HepG2 (cell line): ENCODE measurements at regions not wholly inside any gene's neighbourhood (a gene's known extent, or its start where the extent isn't known, plus 50 kb on each side); places are given as distances from the start of the nearest gene placed in this dataset.
A peak's percentile ranks its signal among the peaks of the same experiment; 100 is the strongest.
"Not testable (repeated sequence)": the region's sequence is repeated elsewhere in the genome, so short reads cannot be mapped to it uniquely, and the experiment has no call there.

Experiments
- ATAC-seq: fragments of 200-7000 bp; cut with Tn5 transposase; 3 replicates; pipeline ENCODE4 v1.9.1; 2020; ENCODE audit warnings: mild to moderate bottlenecking, moderate library complexity
- BruUV-seq: library from RNA; stranded (reverse); fragments of 400-500 nt; replicated peaks from 2 replicates; lab custom pipeline; 2021; lab: Mats Ljungman, UMichigan
- CTCF ChIA-PET: fragments of 300-600 bp; formaldehyde crosslinking; extraction: SDS; loops from one replicate; lab custom pipeline; 2021; ENCODE audit warnings: low total read pairs, inconsistent platforms, low intra/inter-chr PET ratio; lab: Yijun Ruan, JAX
- POLR2A ChIA-PET: fragments of 350-600 bp; sonication (Branson Sonifier 250); formaldehyde crosslinking; loops from one replicate; lab custom pipeline; 2020; ENCODE audit warnings: antibody characterized with exemption, inconsistent platforms; lab: Yijun Ruan, JAX
- DNase-seq: peaks from one replicate; pipeline ENCODE4 v3.0.0-alpha.2; 2015; ENCODE audit warnings: low spot score
- FAIRE-seq: peaks from 3 replicates; lab custom pipeline; 2011; peaks lifted over from hg19 to GRCh38; lab: Jason Lieb, UNC
- H2AFZ ChIP-seq: one replicate; pipeline ENCODE4 v1.6.1; 2011; ENCODE audit warnings: low read length, inconsistent platforms
- H3K27ac ChIP-seq: fragments of 300-600 bp; 3 replicates; pipeline ENCODE4 v1.8.0; 2011; ENCODE audit warnings: mixed run types, mild to moderate bottlenecking, mixed read lengths, low read length, inconsistent platforms; ENCODE audit not compliant: insufficient read depth; ENCODE audit errors: extremely low read length
- H3K27me3 ChIP-seq, 2 experiments: fragments of 200-600 bp in 1 of 2; 2 replicates in 1 of 2; 3 replicates in 1 of 2; pipeline versions ENCODE4 v1.6.0 to v1.8.0; 2011; ENCODE audit warnings: low read length in 2 of 2, mild to moderate bottlenecking in 2 of 2, moderate library complexity in 2 of 2, inconsistent platforms in 1 of 2; ENCODE audit not compliant: insufficient read depth in 2 of 2, control insufficient read depth in 1 of 2
- H3K36me3 ChIP-seq, 2 experiments: fragments of 200-600 bp in 1 of 2; replicated peaks in 1 of 2; 2 replicates in 1 of 2; 3 replicates in 1 of 2; pipeline versions ENCODE4 v1.5.1 to v1.8.0; 2011; ENCODE audit warnings: low read length in 2 of 2, inconsistent platforms in 1 of 2; ENCODE audit not compliant: insufficient read depth in 2 of 2, control insufficient read depth in 1 of 2
- H3K4me1 ChIP-seq: 2 replicates; pipeline ENCODE4 v1.5.1; 2012; ENCODE audit warnings: low read length, inconsistent platforms; ENCODE audit not compliant: insufficient read depth
- H3K4me2 ChIP-seq: 2 replicates; pipeline ENCODE4 v1.6.0; 2011; ENCODE audit warnings: low read depth, low read length, inconsistent platforms
- H3K4me3 ChIP-seq, 3 experiments: fragments of 200-600 bp in 1 of 3; sonication (generic), shearing (Covaris generic) in 1 of 3; replicated peaks in 1 of 3; 2 replicates each; pipeline ENCODE4 v1.5.1; 2011 to 2016; ENCODE audit warnings: low read length in 3 of 3, inconsistent platforms in 2 of 3, low read depth in 2 of 3, mild to moderate bottlenecking in 2 of 3, control low read depth in 1 of 3, mixed read lengths in 1 of 3; ENCODE audit not compliant: insufficient read depth in 1 of 3
- H3K79me2 ChIP-seq: one replicate; pipeline ENCODE4 v1.6.1; 2011; ENCODE audit warnings: low read length, inconsistent platforms; ENCODE audit not compliant: insufficient read depth
- H3K9ac ChIP-seq: 2 replicates; pipeline ENCODE4 v1.6.0; 2011; ENCODE audit warnings: mild to moderate bottlenecking, low read depth, low read length, inconsistent platforms; ENCODE audit not compliant: insufficient read depth
- H3K9me3 ChIP-seq: 2 replicates; pipeline ENCODE4 v1.5.1; 2012; ENCODE audit warnings: mild to moderate bottlenecking, low read length
- H4K20me1 ChIP-seq: 2 replicates; pipeline ENCODE4 v1.6.0; 2011; ENCODE audit warnings: inconsistent platforms, mild to moderate bottlenecking, low read length, moderate library complexity; ENCODE audit not compliant: insufficient read depth
- ZBTB8A ChIP-seq: sonication (generic); formaldehyde crosslinking; IDR thresholded peaks from 2 replicates; pipeline ENCODE4 v1.4.0; 2020; ENCODE audit warnings: mild to moderate bottlenecking, low read depth, missing genetic modification reagents, borderline replicate concordance
- ZFP36L2 ChIP-seq: sonication (generic); formaldehyde crosslinking; IDR thresholded peaks from 2 replicates; pipeline ENCODE4 v1.4.0; 2020; ENCODE audit warnings: missing genetic modification reagents
- WGBS: methylation state at CpG from one replicate; pipeline ENCODE4 v1.1.6; 2017; ENCODE audit warnings: low lambda C conversion rate; 5-methylcytosine and 5-hydroxymethylcytosine counted together
- in situ Hi-C: cut with HindIII; loops from 2 replicates; pipeline ENCODE4 v1.10.0; 2017; ENCODE audit warnings: low pct_unique_long_range_greater_than_20kb; ENCODE audit not compliant: extremely low pct_ligation_motif_present
- intact Hi-C: fragments of 100-400 bp; cut with micrococcal nuclease; formaldehyde crosslinking; loops from one replicate; pipeline ENCODE4 v1.10.0; 2022; ENCODE audit not compliant: unreplicated experiment
- TF ChIP-seq, protein P1 (sequence below): IDR thresholded peaks from 2 replicates; pipeline ENCODE4 v1.6.1; 2016; ENCODE audit warnings: missing compliant biosample characterization, missing genetic modification reagents, borderline replicate concordance
- TF ChIP-seq, protein P2 (sequence below): fragments of 450-650 bp; IDR thresholded peaks from 2 replicates; pipeline ENCODE4 v1.6.1; 2016

DNA sequence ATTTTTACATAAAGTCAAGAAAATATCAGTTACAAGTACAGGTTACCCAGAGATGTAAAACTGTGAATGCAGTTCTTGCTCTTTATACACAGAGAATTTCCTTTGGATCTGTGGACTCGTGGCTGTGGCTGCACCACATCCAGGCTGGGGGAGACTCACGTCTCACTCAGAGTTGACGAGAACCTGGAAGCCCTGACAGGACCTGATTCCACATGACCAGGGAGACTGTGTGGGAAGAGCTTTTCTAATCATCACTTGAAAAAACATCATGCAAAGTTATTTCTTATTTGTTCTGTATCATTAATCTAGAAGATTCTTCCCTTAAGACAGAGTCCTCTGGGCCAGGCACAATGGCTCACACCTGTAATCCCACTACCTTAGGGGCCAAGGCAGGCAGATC lies 1159.0 kb downstream of the RPIA start (continued):
- TF ChIP-seq, protein P1, sequence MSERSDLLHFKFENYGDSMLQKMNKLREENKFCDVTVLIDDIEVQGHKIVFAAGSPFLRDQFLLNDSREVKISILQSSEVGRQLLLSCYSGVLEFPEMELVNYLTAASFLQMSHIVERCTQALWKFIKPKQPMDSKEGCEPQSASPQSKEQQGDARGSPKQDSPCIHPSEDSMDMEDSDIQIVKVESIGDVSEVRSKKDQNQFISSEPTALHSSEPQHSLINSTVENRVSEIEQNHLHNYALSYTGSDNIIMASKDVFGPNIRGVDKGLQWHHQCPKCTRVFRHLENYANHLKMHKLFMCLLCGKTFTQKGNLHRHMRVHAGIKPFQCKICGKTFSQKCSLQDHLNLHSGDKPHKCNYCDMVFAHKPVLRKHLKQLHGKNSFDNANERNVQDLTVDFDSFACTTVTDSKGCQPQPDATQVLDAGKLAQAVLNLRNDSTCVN (CRISPR knock-in tag), result no peak

DNA sequence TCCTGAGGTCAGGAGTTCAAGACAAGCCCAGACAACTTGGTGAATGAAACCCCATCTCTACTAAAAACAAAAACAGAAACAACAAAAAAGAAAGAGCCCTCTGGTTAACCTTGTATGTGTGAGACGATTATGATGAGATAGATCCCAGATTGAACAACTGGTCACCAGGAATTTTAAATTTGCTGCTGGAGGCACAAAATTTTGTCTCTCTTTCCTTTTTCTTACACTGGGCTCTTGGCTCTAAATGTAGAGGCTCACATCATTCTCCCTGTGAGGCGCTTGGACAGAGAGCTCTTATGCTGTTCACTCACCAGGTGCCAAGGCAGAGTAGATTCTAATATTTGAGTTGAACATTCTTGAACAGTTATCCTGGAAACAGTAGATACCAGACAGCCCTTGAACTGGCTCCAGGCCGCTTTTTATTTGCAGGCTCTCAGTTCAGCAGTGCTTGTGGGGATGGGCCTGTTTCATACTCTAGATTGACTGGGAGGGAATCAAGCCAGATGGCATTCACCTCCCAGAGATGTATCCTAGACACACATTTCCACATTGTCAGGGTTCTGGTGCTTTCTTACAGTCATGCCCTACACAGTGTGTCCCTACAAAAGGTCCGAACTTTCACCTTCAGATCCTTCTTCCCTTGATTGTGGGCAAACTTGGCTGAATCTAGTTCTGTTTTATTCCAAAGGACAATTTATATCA lies 1159.6 kb downstream of the RPIA start:
- no peak overlapping the region for H3K27ac ChIP-seq
- no peaks in the 10 kb centered on the region for H3K36me3 ChIP-seq
- H3K27me3 ChIP-seq, result peaks cover 0 to 25% of the 10 kb centered on the region in 2 experiments; a peak in 2 of 5 replicates
- no peak overlapping the region for H3K4me2 ChIP-seq
- ATAC-seq, result no peak
- in situ Hi-C loops (no loop called here), intact Hi-C loops (no loop called here)
- H2AFZ ChIP-seq, result no peak overlapping the region
- DNase-seq, result no peak
- no peak for TF ChIP-seq ZBTB8A (CRISPR knock-in tag)
- H3K9ac ChIP-seq, result no peak overlapping the region
- no peaks in the 10 kb centered on the region for H3K79me2 ChIP-seq
- ChIA-PET CTCF (no interaction called here), POLR2A (no interaction called here)
- no peaks in the 10 kb centered on the region for H3K4me1 ChIP-seq
- no peaks in the 10 kb centered on the region for H3K9me3 ChIP-seq
- no peak overlapping the region for H3K4me3 ChIP-seq
- no peaks in the 10 kb centered on the region for H4K20me1 ChIP-seq
- no TSS peak for BruUV-seq
- FAIRE-seq, result no peak
- 4% methylated on average over 4 of the region's 4 CpGs for WGBS

DNA sequence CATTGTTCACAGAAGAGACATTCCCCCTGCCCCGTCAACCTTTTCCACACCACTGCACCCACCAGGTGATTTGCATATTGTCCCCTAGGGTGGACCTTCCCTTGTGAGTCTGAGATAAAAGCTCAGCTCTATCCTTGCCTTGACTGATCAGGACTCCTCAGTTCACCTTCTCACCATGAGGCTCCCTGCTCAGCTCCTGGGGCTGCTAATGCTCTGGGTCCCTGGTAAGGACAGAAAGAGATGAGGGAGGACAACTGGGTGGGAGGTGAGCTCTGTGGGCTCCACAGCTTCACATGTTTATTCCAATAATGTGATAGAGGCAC lies 1160.1 kb downstream of the RPIA start:
- Histone ChIP-seq H3K79me2 (no peaks in the 10 kb centered on the region), H3K27me3 (peaks cover 0 to 25% of the 10 kb centered on the region in 2 experiments; a peak in 2 of 5 replicates), H3K9me3 (no peaks in the 10 kb centered on the region), H4K20me1 (no peaks in the 10 kb centered on the region), H3K27ac (no peak overlapping the region), H3K4me3 (no peak overlapping the region), H3K9ac (no peak overlapping the region), H2AFZ (no peak overlapping the region), H3K36me3 (no peaks in the 10 kb centered on the region), H3K4me2 (no peak overlapping the region), H3K4me1 (no peaks in the 10 kb centered on the region)
- POLR2A ChIA-PET, result no interaction called here
- in situ Hi-C loops, result no loop called here
- DNase-seq (no peak), ATAC-seq (no peak), FAIRE-seq (no peak)
- TF ChIP-seq, protein P2, sequence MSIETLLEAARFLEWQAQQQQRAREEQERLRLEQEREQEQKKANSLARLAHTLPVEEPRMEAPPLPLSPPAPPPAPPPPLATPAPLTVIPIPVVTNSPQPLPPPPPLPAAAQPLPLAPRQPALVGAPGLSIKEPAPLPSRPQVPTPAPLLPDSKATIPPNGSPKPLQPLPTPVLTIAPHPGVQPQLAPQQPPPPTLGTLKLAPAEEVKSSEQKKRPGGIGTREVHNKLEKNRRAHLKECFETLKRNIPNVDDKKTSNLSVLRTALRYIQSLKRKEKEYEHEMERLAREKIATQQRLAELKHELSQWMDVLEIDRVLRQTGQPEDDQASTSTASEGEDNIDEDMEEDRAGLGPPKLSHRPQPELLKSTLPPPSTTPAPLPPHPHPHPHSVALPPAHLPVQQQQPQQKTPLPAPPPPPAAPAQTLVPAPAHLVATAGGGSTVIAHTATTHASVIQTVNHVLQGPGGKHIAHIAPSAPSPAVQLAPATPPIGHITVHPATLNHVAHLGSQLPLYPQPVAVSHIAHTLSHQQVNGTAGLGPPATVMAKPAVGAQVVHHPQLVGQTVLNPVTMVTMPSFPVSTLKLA, result peak; percentile 52
- no peak for TF ChIP-seq ZFP36L2 (CRISPR knock-in tag)
- CTCF ChIA-PET, result no interaction called here
- BruUV-seq, result no TSS peak
- intact Hi-C loops, result no loop called here
- WGBS, result 2% methylated on average over 1 of the region's 1 CpG

DNA sequence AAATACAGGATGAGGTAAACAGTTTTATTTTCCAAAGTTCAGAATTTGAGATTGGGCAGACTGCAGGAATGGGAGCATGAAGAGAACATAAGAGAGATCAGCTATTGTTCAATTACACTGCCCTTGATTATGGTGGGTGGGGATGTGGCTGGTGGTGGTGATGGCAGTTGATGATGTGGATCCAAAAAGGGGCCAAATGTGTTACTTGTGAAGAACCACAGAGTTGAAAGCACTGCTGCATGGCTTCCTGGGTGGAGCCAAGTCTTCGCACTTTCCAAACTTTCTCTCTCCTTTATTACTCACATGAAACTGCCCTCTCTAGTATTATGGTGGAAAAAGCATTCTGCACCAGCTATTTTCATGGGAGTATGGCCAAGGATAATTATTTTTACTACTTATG lies 1162.0 kb downstream of the RPIA start:
- H3K4me3 ChIP-seq, DNase-seq, H4K20me1 ChIP-seq, H3K79me2 ChIP-seq, H3K9ac ChIP-seq, H3K4me2 ChIP-seq, CTCF ChIA-PET, in situ Hi-C loops, FAIRE-seq, H3K4me1 ChIP-seq, intact Hi-C loops, ATAC-seq, POLR2A ChIA-PET, H3K36me3 ChIP-seq, BruUV-seq, H3K9me3 ChIP-seq, H2AFZ ChIP-seq, H3K27ac ChIP-seq: not testable (repeated sequence)
- WGBS, result no CpG with 5 or more reads among the region's 1 CpG
- H3K27me3 ChIP-seq, result peaks cover 0 to 23% of the 10 kb centered on the region in 2 experiments; a peak in 2 of 5 replicates
